Transverse colon (tissue), 4 donors: ENCODE measurements at regions not wholly inside any gene's neighbourhood (a gene's known extent, or its start where the extent isn't known, plus 50 kb on each side); places are given as distances from the start of the nearest gene placed in this dataset.
A peak's percentile ranks its signal among the peaks of the same experiment; 100 is the strongest.

Source experiments
- DNase-seq: peaks from one replicate; pipeline ENCODE4 v3.0.0-alpha.2; 2019
- H3K27ac ChIP-seq, 4 donors: fragments of 200-600 bp; sonication (generic); 2 replicates each; pipeline ENCODE4 v1.5.1; 2016 to 2018; ENCODE audit warnings: inconsistent platforms in 4 of 4
- H3K27me3 ChIP-seq: fragments of 200-600 bp; sonication (generic); 2 replicates; pipeline ENCODE4 v1.5.1; 2017; ENCODE audit warnings: inconsistent platforms
- H3K36me3 ChIP-seq, 4 donors: fragments of 200-600 bp; sonication (generic); 2 replicates each; pipeline ENCODE4 v1.5.1; 2017 to 2019; ENCODE audit warnings: inconsistent platforms in 4 of 4
- H3K4me1 ChIP-seq, 4 donors: fragments of 200-600 bp; sonication (generic); 2 replicates each; pipeline ENCODE4 v1.5.1; 2017 to 2020; ENCODE audit warnings: inconsistent platforms in 4 of 4
- H3K4me3 ChIP-seq, 4 donors: fragments of 200-600 bp; sonication (generic); 1 replicate in 1 of 4; 2 replicates in 3 of 4; pipeline versions ENCODE4 v1.5.1 to v1.6.1; 2017 to 2019; ENCODE audit warnings: inconsistent platforms in 4 of 4
- H3K9me3 ChIP-seq, 2 donors: fragments of 200-600 bp; sonication (generic); 2 replicates each; pipeline ENCODE4 v1.5.1; 2017 to 2019; ENCODE audit warnings: inconsistent platforms in 2 of 2
- EP300 ChIP-seq: sonication (generic); formaldehyde crosslinking; IDR thresholded peaks from one replicate; pipeline ENCODE4 v1.6.1; 2017; ENCODE audit warnings: antibody characterized with exemption, low read depth
- POLR2A ChIP-seq: fragments of 450-650 bp; IDR thresholded peaks from one replicate; pipeline ENCODE4 v1.6.1; 2016; ENCODE audit warnings: antibody characterized with exemption, mild to moderate bottlenecking, moderate library complexity
- POLR2AphosphoS5 ChIP-seq, 3 donors: sonication (generic); formaldehyde crosslinking; IDR thresholded peaks; one replicate each; pipeline ENCODE4 v1.6.1; 2016; ENCODE audit warnings: antibody characterized with exemption in 3 of 3
- WGBS, 2 donors: methylation state at CpG; one replicate each; pipeline ENCODE4 v1.1.5; 2018; ENCODE audit warnings: low coverage in 1 of 2; 5-methylcytosine and 5-hydroxymethylcytosine counted together
- in situ Hi-C, 4 donors: fragments of 200-750 bp; cut with MboI; loops; one replicate each; pipeline versions ENCODE4 v1.15.0 to v1.15.1; 2017; ENCODE audit warnings: low sequenced_read_pairs in 3 of 4, low pct_ligation_motif_present in 1 of 4, low pct_unique_long_range_greater_than_20kb in 1 of 4
- intact Hi-C: fragments of 100-400 bp; cut with DNase I; formaldehyde crosslinking; loops from one replicate; pipeline ENCODE4 v1.15.1; 2023; ENCODE audit warnings: low total_unique reads
- TF ChIP-seq, protein P1 (sequence below), 5 experiments: fragments of 200-600 bp in 3 of 5; fragments of 450-650 bp in 2 of 5; sonication (generic) in 3 of 5; IDR thresholded peaks; 1 replicate in 2 of 5; 2 replicates in 3 of 5; pipeline ENCODE4 v1.5.1; 2016 to 2017; ENCODE audit warnings: antibody characterized with exemption in 5 of 5, inconsistent platforms in 3 of 5, mild to moderate bottlenecking in 2 of 5, moderate library complexity in 1 of 5

GRCh38 chr6:26193467-26194328, 106.5 kb downstream of the HFE start:
- TF ChIP-seq POLR2AphosphoS5 (IDR thresholded peaks at IDR 0.05) (no peak), EP300 (no peak), POLR2A (no peak)
- TF ChIP-seq, protein P1, sequence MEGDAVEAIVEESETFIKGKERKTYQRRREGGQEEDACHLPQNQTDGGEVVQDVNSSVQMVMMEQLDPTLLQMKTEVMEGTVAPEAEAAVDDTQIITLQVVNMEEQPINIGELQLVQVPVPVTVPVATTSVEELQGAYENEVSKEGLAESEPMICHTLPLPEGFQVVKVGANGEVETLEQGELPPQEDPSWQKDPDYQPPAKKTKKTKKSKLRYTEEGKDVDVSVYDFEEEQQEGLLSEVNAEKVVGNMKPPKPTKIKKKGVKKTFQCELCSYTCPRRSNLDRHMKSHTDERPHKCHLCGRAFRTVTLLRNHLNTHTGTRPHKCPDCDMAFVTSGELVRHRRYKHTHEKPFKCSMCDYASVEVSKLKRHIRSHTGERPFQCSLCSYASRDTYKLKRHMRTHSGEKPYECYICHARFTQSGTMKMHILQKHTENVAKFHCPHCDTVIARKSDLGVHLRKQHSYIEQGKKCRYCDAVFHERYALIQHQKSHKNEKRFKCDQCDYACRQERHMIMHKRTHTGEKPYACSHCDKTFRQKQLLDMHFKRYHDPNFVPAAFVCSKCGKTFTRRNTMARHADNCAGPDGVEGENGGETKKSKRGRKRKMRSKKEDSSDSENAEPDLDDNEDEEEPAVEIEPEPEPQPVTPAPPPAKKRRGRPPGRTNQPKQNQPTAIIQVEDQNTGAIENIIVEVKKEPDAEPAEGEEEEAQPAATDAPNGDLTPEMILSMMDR (IDR thresholded peaks at IDR 0.05) = no peak
- H3K9me3 ChIP-seq = no peaks in the 10 kb centered on the region
- H3K4me1 ChIP-seq = peaks cover 5 to 24% (median 18%) of the 10 kb centered on the region in 4 donors
- no peak for DNase-seq
- peak overlapping the region in 2 of 4 donors; percentile 97 to 99 for H3K27ac ChIP-seq
- H3K36me3 ChIP-seq = no peaks in the 10 kb centered on the region
- intact Hi-C loops = loop anchor here (10.0 kb wide), 1 partner anchor 159 kb away; a partner anchor contains a TSS
- no peaks in the 10 kb centered on the region for H3K27me3 ChIP-seq
- no peak overlapping the region for H3K4me3 ChIP-seq
- 86 to 97% methylated on average over 1 of the region's 1 CpG for WGBS, 2 donors
- in situ Hi-C loops = loop anchor here in 1 of 4 donors (25.0 kb wide), 1 partner anchor 944 kb away; a partner anchor contains a TSS

DNA sequence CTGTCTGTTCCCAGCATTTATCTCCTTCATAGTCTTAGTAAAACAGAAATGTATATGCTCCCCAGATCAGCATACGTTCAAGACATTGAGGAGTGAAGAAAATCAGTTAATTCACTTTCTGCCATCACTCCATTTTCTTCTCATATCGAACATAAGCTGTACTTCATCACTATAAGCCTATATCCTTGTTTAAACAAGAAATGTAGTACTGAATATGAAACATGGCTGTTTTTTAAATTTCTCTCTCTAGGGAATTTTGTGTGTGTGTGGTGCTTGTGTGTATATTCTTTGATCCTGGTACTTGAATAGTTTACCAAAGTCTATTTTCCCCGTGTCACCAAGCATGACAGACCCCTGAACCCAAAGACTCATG, 107.1 kb downstream of the HFE start:
- in situ Hi-C loops (loop anchor here in 1 of 4 donors (25.0 kb wide), 1 partner anchor 943 kb away; a partner anchor contains a TSS), intact Hi-C loops (loop anchor here (10.0 kb wide), 1 partner anchor 160 kb away; a partner anchor contains a TSS)
- WGBS, 2 donors = 44 to 52% methylated on average over 3 of the region's 3 CpGs

DNA sequence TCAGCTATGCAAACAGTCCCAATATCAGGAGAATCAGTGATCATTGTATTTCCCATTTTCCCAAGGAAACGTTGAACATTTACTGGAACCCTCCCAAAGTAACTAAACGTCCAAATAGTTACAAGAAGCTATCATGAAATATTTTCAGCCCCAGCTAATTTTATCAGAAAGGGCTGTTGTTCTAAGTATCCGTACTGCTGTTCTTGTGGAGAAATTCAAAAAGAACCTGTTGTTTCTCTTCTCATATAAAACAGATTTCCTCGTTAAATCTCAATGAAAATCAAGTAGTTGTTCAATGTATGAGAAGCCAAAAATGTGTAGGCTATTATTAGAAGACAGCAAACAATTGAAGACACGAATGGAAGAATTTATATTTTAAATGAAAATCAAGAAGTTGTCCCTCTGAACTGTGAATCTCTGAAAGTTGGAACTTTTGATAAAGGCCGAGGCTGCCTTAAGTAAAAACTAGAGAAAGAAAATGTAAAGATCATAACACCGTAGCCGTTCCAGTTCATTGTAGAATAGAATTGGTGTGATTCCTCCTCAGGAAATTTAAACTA, 107.7 kb downstream of the HFE start:
- peak overlapping the region in 3 of 4 donors; percentile 61 to 70 (median 62) for H3K4me3 ChIP-seq
- DNase-seq = no peak
- intact Hi-C loops (loop anchor here (5.0 to 10.0 kb wide), 2 partner anchors 38 to 160 kb away; a partner anchor contains a TSS), in situ Hi-C loops (loop anchor here in 2 of 4 donors (5.0 to 25.0 kb wide), 2 partner anchors 38 to 942 kb away; a partner anchor contains a TSS)
- no peaks in the 10 kb centered on the region for H3K27me3 ChIP-seq
- H3K9me3 ChIP-seq = no peaks in the 10 kb centered on the region
- H3K36me3 ChIP-seq = no peaks in the 10 kb centered on the region
- H3K27ac ChIP-seq = peak overlapping the region; percentile 97 to 99 (median 98)
- TF ChIP-seq POLR2AphosphoS5 (IDR thresholded peaks at IDR 0.05) (no peak), EP300 (no peak), POLR2A (no peak)
- TF ChIP-seq, protein P1 (IDR thresholded peaks at IDR 0.05) = no peak
- H3K4me1 ChIP-seq = peaks cover 5 to 26% (median 17%) of the 10 kb centered on the region in 4 donors
- WGBS, 2 donors = 5% methylated on average over 8 of the region's 8 CpGs

More for the DNA sequence above, 107.1 kb downstream of the HFE start:
- H3K4me3 ChIP-seq = no peak overlapping the region
- peak overlapping the region; percentile 97 to 99 (median 98) for H3K27ac ChIP-seq
- TF ChIP-seq, protein P1 (IDR thresholded peaks at IDR 0.05) = no peak
- TF ChIP-seq EP300 = no peak
- no peaks in the 10 kb centered on the region for H3K9me3 ChIP-seq
- no peaks in the 10 kb centered on the region for H3K27me3 ChIP-seq
- DNase-seq = no peak
- no peaks in the 10 kb centered on the region for H3K36me3 ChIP-seq
- H3K4me1 ChIP-seq = peaks cover 5 to 24% (median 17%) of the 10 kb centered on the region in 4 donors

GRCh38 chr6:26195376-26195923, 108.2 kb downstream of the HFE start:
- DNase-seq = peak; percentile 93
- H3K4me1 ChIP-seq = peaks cover 5 to 29% (median 20%) of the 10 kb centered on the region in 4 donors
- intact Hi-C loops (loop anchor here (5.0 to 10.0 kb wide), 2 partner anchors 38 to 161 kb away; a partner anchor contains a TSS), in situ Hi-C loops (loop anchor here in 2 of 4 donors (5.0 to 25.0 kb wide), 2 partner anchors 38 to 942 kb away; a partner anchor contains a TSS)
- peak overlapping the region; percentile 12 to 70 (median 62) for H3K4me3 ChIP-seq
- H3K27ac ChIP-seq = peak overlapping the region; percentile 97 to 99 (median 98)
- H3K27me3 ChIP-seq = no peaks in the 10 kb centered on the region
- WGBS, 2 donors = 0% methylated on average over 6 to 23 of the region's 23 CpGs
- TF ChIP-seq EP300 = no peak
- peak; percentile 80 to 90 (median 80) for TF ChIP-seq POLR2AphosphoS5 (IDR thresholded peaks at IDR 0.05)
- TF ChIP-seq, protein P1 (IDR thresholded peaks at IDR 0.05) = no peak
- TF ChIP-seq POLR2A = peak; percentile 68
- H3K9me3 ChIP-seq = no peaks in the 10 kb centered on the region
- no peaks in the 10 kb centered on the region for H3K36me3 ChIP-seq
